Ramos (cell line): ENCODE measurements at regions not wholly inside any gene's neighbourhood (a gene's known extent, or its start where the extent isn't known, plus 50 kb on each side); places are given as distances from the start of the nearest gene placed in this dataset.
"Not testable (repeated sequence)": the region's sequence is repeated elsewhere in the genome, so short reads cannot be mapped to it uniquely, and the experiment has no call there.

ENCODE experiments used
- in situ Hi-C: fragments of 300-500 bp; cut with MboI; formaldehyde crosslinking; loops from one replicate; pipeline ENCODE4 v1.14.3; 2022; ENCODE audit warnings: low sequenced_read_pairs; ENCODE audit not compliant: unreplicated experiment

GRCh38 chr3:153221748-153222162, 59.7 kb downstream of the RAP2B start:
- in situ Hi-C loops, result no loop called here

GRCh38 chr3:153226877-153227276, 64.9 kb downstream of the RAP2B start:
- in situ Hi-C loops, result not testable (repeated sequence)

- in situ Hi-C loops, result not testable (repeated sequence)
These were observed 68.4 kb downstream of the RAP2B start for GRCh38 chr3:153230427-153230826.

GRCh38 chr3:153231245-153231644, 69.2 kb downstream of the RAP2B start:
- in situ Hi-C loops, result not testable (repeated sequence)

GRCh38 chr3:153232050-153232752, 70.2 kb downstream of the RAP2B start:
- in situ Hi-C loops, result not testable (repeated sequence)

GRCh38 chr3:153232851-153233271, 70.8 kb downstream of the RAP2B start:
- in situ Hi-C loops, result no loop called here

GRCh38 chr3:153233986-153234385, 72.0 kb downstream of the RAP2B start:
- in situ Hi-C loops, result no loop called here

- in situ Hi-C loops, result no loop called here
These were observed 80.9 kb downstream of the RAP2B start for GRCh38 chr3:153242896-153243295.

- in situ Hi-C loops, result no loop called here
These were observed 82.9 kb downstream of the RAP2B start for GRCh38 chr3:153244961-153245360.

- in situ Hi-C loops, result no loop called here
These were observed 83.6 kb downstream of the RAP2B start for GRCh38 chr3:153245661-153246060.

GRCh38 chr3:153246331-153246730, 84.3 kb downstream of the RAP2B start:
- in situ Hi-C loops, result no loop called here

- in situ Hi-C loops, result no loop called here
These were observed 84.8 kb downstream of the RAP2B start for GRCh38 chr3:153246806-153247205.

- in situ Hi-C loops, result no loop called here
These were observed 85.6 kb downstream of the RAP2B start for GRCh38 chr3:153247331-153248330.

- in situ Hi-C loops, result not testable (repeated sequence)
These were observed 86.8 kb downstream of the RAP2B start for GRCh38 chr3:153248835-153249234.

- in situ Hi-C loops, result no loop called here
These were observed 87.9 kb downstream of the RAP2B start for GRCh38 chr3:153249906-153250305.

- in situ Hi-C loops, result no loop called here
These were observed 88.4 kb downstream of the RAP2B start for GRCh38 chr3:153250446-153250845.

- in situ Hi-C loops, result no loop called here
These were observed 90.9 kb downstream of the RAP2B start for GRCh38 chr3:153252963-153253362.

GRCh38 chr3:153254361-153254760, 92.3 kb downstream of the RAP2B start:
- in situ Hi-C loops, result no loop called here

GRCh38 chr3:153257673-153258351, 95.8 kb downstream of the RAP2B start:
- in situ Hi-C loops, result no loop called here

- in situ Hi-C loops, result no loop called here
These were observed 97.9 kb downstream of the RAP2B start for GRCh38 chr3:153259956-153260355.

GRCh38 chr3:153260681-153261080, 98.7 kb downstream of the RAP2B start:
- in situ Hi-C loops, result no loop called here
